H9 (cell line): ENCODE measurements at regions not wholly inside any gene's neighbourhood (a gene's known extent, or its start where the extent isn't known, plus 50 kb on each side); places are given as distances from the start of the nearest gene placed in this dataset.

Experiments used
- DNase-seq: peaks from one replicate; pipeline ENCODE4 v3.0.0-alpha.2; 2017
- H2AFZ ChIP-seq: one replicate; pipeline ENCODE4 v1.6.1; 2013; ENCODE audit warnings: mild to moderate bottlenecking, low read length, control low read depth, moderate library complexity
- H2AK5ac ChIP-seq: 2 replicates; pipeline ENCODE4 v1.6.1; 2013; ENCODE audit warnings: low read length, control low read depth, mixed read lengths; ENCODE audit not compliant: insufficient read length
- H2BK120ac ChIP-seq: one replicate; pipeline ENCODE4 v1.6.1; 2013; ENCODE audit warnings: low read depth, mild to moderate bottlenecking, low read length, control low read depth, inconsistent platforms; ENCODE audit not compliant: poor library complexity, severe bottlenecking
- H2BK12ac ChIP-seq: 2 replicates; pipeline ENCODE4 v1.6.1; 2013; ENCODE audit warnings: low read length, control low read depth, mixed read lengths, low read depth; ENCODE audit not compliant: insufficient read length
- H2BK15ac ChIP-seq: 2 replicates; pipeline ENCODE4 v1.6.1; 2013; ENCODE audit warnings: low read depth, low read length, control low read depth
- H2BK20ac ChIP-seq: one replicate; pipeline ENCODE4 v1.6.1; 2013; ENCODE audit warnings: low read depth, mild to moderate bottlenecking, low read length, control low read depth, inconsistent platforms; ENCODE audit not compliant: poor library complexity, severe bottlenecking
- H2BK5ac ChIP-seq: 2 replicates; pipeline ENCODE4 v1.6.1; 2013; ENCODE audit warnings: low read length, control low read depth, mixed read lengths; ENCODE audit not compliant: insufficient read length
- H3K14ac ChIP-seq: 2 replicates; pipeline ENCODE4 v1.6.1; 2013; ENCODE audit warnings: low read length, control low read depth; ENCODE audit not compliant: insufficient read depth
- H3K18ac ChIP-seq: 2 replicates; pipeline ENCODE4 v1.6.1; 2013; ENCODE audit warnings: low read depth, mild to moderate bottlenecking, mixed read lengths, low read length, control low read depth; ENCODE audit not compliant: insufficient read length
- H3K23ac ChIP-seq: 2 replicates; pipeline ENCODE4 v1.6.1; 2013; ENCODE audit warnings: low read length, control low read depth, mixed read lengths, low read depth; ENCODE audit not compliant: insufficient read length
- H3K23me2 ChIP-seq: 2 replicates; pipeline ENCODE4 v1.6.1; 2013; ENCODE audit warnings: low read depth, mild to moderate bottlenecking, mixed read lengths, low read length, control low read depth; ENCODE audit not compliant: insufficient read length, poor library complexity, severe bottlenecking
- H3K27ac ChIP-seq: 2 replicates; pipeline ENCODE4 v1.5.1; 2013; ENCODE audit warnings: low read length, control low read depth, mixed read lengths, low read depth; ENCODE audit not compliant: insufficient read length
- H3K27me3 ChIP-seq: 2 replicates; pipeline ENCODE4 v1.6.1; 2013; ENCODE audit warnings: low read length, control low read depth, inconsistent platforms; ENCODE audit not compliant: insufficient read depth
- H3K4ac ChIP-seq: 2 replicates; pipeline ENCODE4 v1.6.1; 2013; ENCODE audit warnings: low read depth, mild to moderate bottlenecking, control low read depth, inconsistent platforms, low read length, moderate library complexity
- H3K4me1 ChIP-seq: 2 replicates; pipeline ENCODE4 v1.6.1; 2013; ENCODE audit warnings: low read length, control low read depth, inconsistent platforms; ENCODE audit not compliant: insufficient read depth
- H3K4me2 ChIP-seq: 2 replicates; pipeline ENCODE4 v1.6.1; 2013; ENCODE audit warnings: low read length, control low read depth, mixed read lengths; ENCODE audit not compliant: insufficient read length, insufficient read depth
- H3K56ac ChIP-seq: 2 replicates; pipeline ENCODE4 v1.6.1; 2013; ENCODE audit warnings: low read depth, mild to moderate bottlenecking, mixed read lengths, low read length, control low read depth; ENCODE audit not compliant: insufficient read length
- H3K79me1 ChIP-seq: 2 replicates; pipeline ENCODE4 v1.6.1; 2013; ENCODE audit warnings: low read depth, mild to moderate bottlenecking, moderate library complexity, low read length, control low read depth, inconsistent platforms; ENCODE audit not compliant: insufficient read depth, poor library complexity, severe bottlenecking
- H3K79me2 ChIP-seq: 2 replicates; pipeline ENCODE4 v1.6.1; 2013; ENCODE audit warnings: low read length, control low read depth, inconsistent platforms; ENCODE audit not compliant: insufficient read depth
- H3K9ac ChIP-seq: 2 replicates; pipeline ENCODE4 v1.6.1; 2013; ENCODE audit warnings: low read length, control low read depth, mixed read lengths; ENCODE audit not compliant: insufficient read length; ENCODE audit errors: extremely low read depth
- H3K9me3 ChIP-seq: one replicate; pipeline ENCODE4 v1.6.1; 2013; ENCODE audit warnings: low read depth, low read length, inconsistent platforms; ENCODE audit not compliant: control insufficient read depth
- H3T11ph ChIP-seq: one replicate; pipeline ENCODE4 v1.6.1; 2013; ENCODE audit warnings: mild to moderate bottlenecking, low read length, control low read depth, inconsistent platforms
- H4K20me1 ChIP-seq: one replicate; pipeline ENCODE4 v1.6.1; 2013; ENCODE audit not compliant: control insufficient read depth, insufficient read length, insufficient read depth
- H4K5ac ChIP-seq: 2 replicates; pipeline ENCODE4 v1.6.1; 2013; ENCODE audit warnings: low read depth, mild to moderate bottlenecking, mixed read lengths, low read length, control low read depth; ENCODE audit not compliant: insufficient read length
- H4K8ac ChIP-seq: replicated peaks from 2 replicates; pipeline ENCODE4 v1.6.1; 2013; ENCODE audit warnings: low read length, control low read depth, mixed read lengths, low read depth; ENCODE audit not compliant: insufficient read length
- H4K91ac ChIP-seq: 2 replicates; pipeline ENCODE4 v1.6.1; 2013; ENCODE audit warnings: low read depth, mild to moderate bottlenecking, moderate library complexity, mixed read lengths, low read length, control low read depth; ENCODE audit not compliant: insufficient read length
- H3K27ac Mint-ChIP-seq, 3 experiments: 2 replicates in 2 of 3; 3 replicates in 1 of 3; pipeline ENCODE4 v1.8.0; 2020 to 2021; ENCODE audit warnings: mixed read lengths in 3 of 3, mild to moderate bottlenecking in 1 of 3, moderate library complexity in 1 of 3
- H3K27me3 Mint-ChIP-seq: 2 replicates; pipeline ENCODE4 v1.8.0; 2021; ENCODE audit warnings: low read depth, mild to moderate bottlenecking, moderate library complexity, mixed read lengths
- H3K36me3 Mint-ChIP-seq, 3 experiments: 2 replicates in 2 of 3; 3 replicates in 1 of 3; pipeline ENCODE4 v1.8.0; 2020 to 2021; ENCODE audit warnings: low read depth in 3 of 3, mixed read lengths in 3 of 3; ENCODE audit not compliant: insufficient read depth in 1 of 3
- H3K4me1 Mint-ChIP-seq, 2 experiments: 2 replicates each; pipeline ENCODE4 v1.8.0; 2020; ENCODE audit warnings: mixed read lengths in 2 of 2
- H3K4me3 Mint-ChIP-seq, 2 experiments: 2 replicates in 1 of 2; 3 replicates in 1 of 2; pipeline ENCODE4 v1.8.0; 2020 to 2021; ENCODE audit warnings: mild to moderate bottlenecking in 2 of 2, mixed read lengths in 2 of 2, moderate library complexity in 1 of 2
- H3K9me3 Mint-ChIP-seq, 2 experiments: 2 replicates in 1 of 2; 3 replicates in 1 of 2; pipeline ENCODE4 v1.8.0; 2020; ENCODE audit warnings: mild to moderate bottlenecking in 2 of 2, mixed read lengths in 2 of 2, moderate library complexity in 1 of 2
- CTCF ChIP-seq: fragments of 200-600 bp; sonication (generic); conservative IDR thresholded peaks from 3 replicates; pipeline ENCODE4 v1.8.0; 2021; ENCODE audit warnings: antibody characterized with exemption, mild to moderate bottlenecking
- WGBS: extraction: QIAGEN DNeasy Blood & Tissue Kit; methylation state at CpG from one replicate; pipeline ENCODE4 v1.1.7; 2013; ENCODE audit warnings: missing lambda C conversion rate, low lambda C conversion rate, mixed read lengths; ENCODE audit not compliant: insufficient read length; ENCODE audit errors: extremely low coverage; 5-methylcytosine and 5-hydroxymethylcytosine counted together

- H3K23ac ChIP-seq, result no peak overlapping the region
- Mint-ChIP-seq H3K4me3 (no peak overlapping the region), H3K27ac (no peak overlapping the region), H3K4me1 (0 out of 4 replicates have a peak, but pooled peaks cover 0 to 4% of the 10 kb centered on the region in 2 experiments), H3K36me3 (no peaks in the 10 kb centered on the region), H3K27me3 (peaks cover 2% of the 10 kb centered on the region), H3K9me3 (no peaks in the 10 kb centered on the region)
- H2AK5ac ChIP-seq, result no peak overlapping the region
- no peaks in the 10 kb centered on the region for H3K23me2 ChIP-seq
- no peak for TF ChIP-seq CTCF
- no peak overlapping the region for H2BK120ac ChIP-seq
- H3K27me3 ChIP-seq, result no peaks in the 10 kb centered on the region
- H4K20me1 ChIP-seq, result no peaks in the 10 kb centered on the region
- H3K4me2 ChIP-seq, result no peak overlapping the region
- no peak overlapping the region for H3K56ac ChIP-seq
- no peak overlapping the region for H2BK12ac ChIP-seq
- H2BK5ac ChIP-seq, result no peak overlapping the region
- no peaks in the 10 kb centered on the region for H3K4me1 ChIP-seq
- DNase-seq, result no peak
- no peak overlapping the region for H4K91ac ChIP-seq
- H3K79me2 ChIP-seq, result no peaks in the 10 kb centered on the region
- H3K18ac ChIP-seq, result no peak overlapping the region
- no peak overlapping the region for H3T11ph ChIP-seq
- no peak overlapping the region for H2BK20ac ChIP-seq
- no peaks in the 10 kb centered on the region for H3K79me1 ChIP-seq
- no peak overlapping the region for H3K27ac ChIP-seq
- no peak overlapping the region for H4K5ac ChIP-seq
- no peak overlapping the region for H3K9ac ChIP-seq
- H2AFZ ChIP-seq, result no peak overlapping the region
- H3K4ac ChIP-seq, result no peak overlapping the region
- H2BK15ac ChIP-seq, result no peak overlapping the region
- no CpG with 5 or more reads among the region's 4 CpGs for WGBS
- H3K14ac ChIP-seq, result no peak overlapping the region
- no peak overlapping the region for H4K8ac ChIP-seq
- no peaks in the 10 kb centered on the region for H3K9me3 ChIP-seq
These were observed 64.5 kb upstream of the PIP5K1B start for GRCh38 chr9:68640421-68641089.
